Hematopoietic multipotent progenitor cell treated with erythropoietin and hydrocortisone succinate and interleukin-3 and kit ligand, for 15 days (in vitro differentiated cells): ENCODE measurements at regions not wholly inside any gene's neighbourhood (a gene's known extent, or its start where the extent isn't known, plus 50 kb on each side); places are given as distances from the start of the nearest gene placed in this dataset.

ENCODE experiments used
- DNase-seq: peaks from one replicate; pipeline ENCODE4 v3.0.0-alpha.2; 2015; ENCODE audit warnings: low spot score

DNA sequence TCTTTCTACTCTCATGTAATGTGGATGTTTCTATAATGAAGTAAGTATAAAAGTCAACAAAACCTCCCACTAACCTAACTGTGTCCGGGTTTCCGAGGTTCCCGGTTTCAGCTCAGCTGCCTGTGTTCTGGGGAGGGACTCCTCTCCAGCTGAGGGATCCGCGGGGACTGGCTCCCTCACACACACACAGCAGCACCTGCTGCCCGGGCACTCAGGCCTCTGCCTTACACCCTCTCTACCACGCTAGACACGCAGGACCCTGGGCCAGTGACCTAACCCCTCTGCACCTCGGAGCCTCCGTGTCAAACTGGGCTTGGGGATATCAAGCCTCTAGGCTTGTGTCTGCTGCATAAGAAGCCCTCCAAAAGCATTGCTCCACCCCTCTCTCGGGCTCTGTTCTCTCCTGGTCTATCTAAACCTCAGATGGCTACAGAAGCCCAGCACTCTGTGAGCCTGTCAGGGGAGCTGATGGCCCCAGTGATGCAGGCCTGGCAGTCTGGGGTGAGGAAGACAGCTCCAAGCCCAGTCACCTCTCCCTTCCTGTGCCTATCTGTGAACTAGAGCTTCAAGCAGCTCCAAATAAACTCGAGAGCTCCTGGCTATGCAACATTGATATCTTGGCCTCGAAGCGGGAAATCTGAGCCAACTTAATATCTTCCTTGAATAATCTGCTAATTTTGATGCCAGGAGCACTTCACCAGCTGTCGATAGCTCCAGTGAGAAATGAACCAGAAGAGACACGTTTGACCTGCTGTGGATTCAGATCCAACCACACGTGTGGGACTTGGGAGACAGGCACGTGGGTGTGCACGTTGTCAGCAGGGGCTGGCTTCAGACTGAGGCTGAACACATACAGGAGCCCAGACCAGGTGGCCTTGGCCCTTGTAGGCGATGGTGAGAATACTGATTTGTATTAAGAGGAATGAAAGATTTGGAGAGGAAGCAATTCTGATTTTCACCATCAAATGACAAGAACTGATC is 232.7 kb upstream of the B3GAT1 start:
- DNase-seq: no peak

GRCh38 chr11:134643115-134644012 is 231.3 kb upstream of the B3GAT1 start:
- no peak for DNase-seq

DNA sequence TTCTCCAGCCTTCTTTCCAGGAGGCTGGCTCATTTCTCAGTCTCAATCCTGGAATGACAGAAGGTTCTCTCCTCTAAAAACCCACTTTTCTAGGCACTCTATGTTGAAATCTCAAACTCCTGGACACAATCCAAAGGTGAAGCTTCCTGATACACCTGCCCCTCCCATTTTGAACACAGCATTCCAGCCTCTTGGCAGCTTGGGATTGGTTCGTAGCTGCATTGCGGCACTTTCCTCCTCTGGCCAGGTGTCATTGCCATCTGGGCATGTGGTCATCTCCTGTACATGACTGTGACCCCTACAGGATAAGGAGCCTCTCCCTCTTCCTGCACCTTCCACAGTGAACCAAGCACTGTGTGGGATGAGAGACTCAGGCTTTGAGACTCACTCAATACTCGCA is 230.2 kb upstream of the B3GAT1 start:
- no peak for DNase-seq

- DNase-seq: no peak
These were observed 229.2 kb upstream of the B3GAT1 start for GRCh38 chr11:134640971-134641968.

DNA sequence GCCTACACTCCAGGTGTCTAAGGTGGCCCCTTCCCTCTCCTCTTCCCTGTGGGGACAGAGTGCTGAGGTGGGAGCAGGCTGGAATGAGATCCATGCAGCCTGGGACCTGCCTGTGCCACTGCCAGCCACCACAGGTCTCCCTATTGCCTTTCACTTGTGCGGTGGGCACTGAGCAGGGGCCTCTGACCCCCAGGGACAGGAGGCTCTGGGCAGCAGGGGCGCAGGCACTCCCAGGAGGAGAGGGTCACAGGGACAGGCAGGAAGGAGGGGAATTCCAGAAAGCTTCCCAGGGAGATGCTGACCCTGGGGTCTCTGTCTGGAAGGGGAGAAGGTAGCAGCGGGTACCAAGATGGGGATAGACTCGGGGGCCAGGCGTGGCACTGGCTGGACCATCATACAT is 228.5 kb upstream of the B3GAT1 start:
- no peak for DNase-seq

DNA sequence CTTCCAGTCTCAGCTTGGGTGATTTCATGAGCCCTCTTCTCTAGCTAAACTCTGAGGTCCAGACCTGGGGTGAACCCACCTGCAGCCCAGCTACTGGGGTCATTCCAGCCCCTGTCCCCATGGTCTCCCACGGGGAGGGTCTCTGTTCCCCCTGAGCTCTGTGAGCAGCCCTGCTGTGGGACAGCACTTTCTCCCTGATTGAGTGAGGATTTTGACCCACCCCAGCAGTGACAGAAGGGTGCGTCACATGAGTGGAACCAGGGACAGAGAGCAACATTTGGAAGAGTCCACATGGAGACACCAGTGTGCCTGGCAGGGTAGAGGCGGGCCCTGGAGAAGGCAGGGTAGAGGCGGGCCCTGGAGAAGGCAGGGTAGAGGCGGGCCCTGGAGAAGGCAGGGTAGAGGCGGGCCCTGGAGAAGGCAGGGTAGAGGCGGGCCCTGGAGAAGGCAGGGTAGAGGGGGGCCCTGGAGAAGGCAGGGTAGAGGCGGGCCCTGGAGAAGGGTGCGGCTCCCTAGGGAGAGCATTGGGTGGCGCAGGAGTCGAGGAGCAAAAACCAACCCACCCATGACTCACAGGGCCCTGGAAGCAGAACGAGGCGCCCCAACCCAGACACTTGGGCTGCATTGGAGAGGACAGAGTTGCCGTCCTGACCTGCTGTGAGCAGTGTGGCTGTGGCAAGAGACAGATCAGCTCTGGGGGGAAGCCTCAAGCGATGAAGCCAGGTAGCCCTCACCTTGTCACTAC is 227.7 kb upstream of the B3GAT1 start:
- DNase-seq: no peak

GRCh38 chr11:134638796-134639430 is 226.9 kb upstream of the B3GAT1 start:
- no peak for DNase-seq

- DNase-seq: no peak
These were observed 225.3 kb upstream of the B3GAT1 start for GRCh38 chr11:134637091-134638015.

- DNase-seq: no peak
These were observed 224.0 kb upstream of the B3GAT1 start for GRCh38 chr11:134636071-134636470.

DNA sequence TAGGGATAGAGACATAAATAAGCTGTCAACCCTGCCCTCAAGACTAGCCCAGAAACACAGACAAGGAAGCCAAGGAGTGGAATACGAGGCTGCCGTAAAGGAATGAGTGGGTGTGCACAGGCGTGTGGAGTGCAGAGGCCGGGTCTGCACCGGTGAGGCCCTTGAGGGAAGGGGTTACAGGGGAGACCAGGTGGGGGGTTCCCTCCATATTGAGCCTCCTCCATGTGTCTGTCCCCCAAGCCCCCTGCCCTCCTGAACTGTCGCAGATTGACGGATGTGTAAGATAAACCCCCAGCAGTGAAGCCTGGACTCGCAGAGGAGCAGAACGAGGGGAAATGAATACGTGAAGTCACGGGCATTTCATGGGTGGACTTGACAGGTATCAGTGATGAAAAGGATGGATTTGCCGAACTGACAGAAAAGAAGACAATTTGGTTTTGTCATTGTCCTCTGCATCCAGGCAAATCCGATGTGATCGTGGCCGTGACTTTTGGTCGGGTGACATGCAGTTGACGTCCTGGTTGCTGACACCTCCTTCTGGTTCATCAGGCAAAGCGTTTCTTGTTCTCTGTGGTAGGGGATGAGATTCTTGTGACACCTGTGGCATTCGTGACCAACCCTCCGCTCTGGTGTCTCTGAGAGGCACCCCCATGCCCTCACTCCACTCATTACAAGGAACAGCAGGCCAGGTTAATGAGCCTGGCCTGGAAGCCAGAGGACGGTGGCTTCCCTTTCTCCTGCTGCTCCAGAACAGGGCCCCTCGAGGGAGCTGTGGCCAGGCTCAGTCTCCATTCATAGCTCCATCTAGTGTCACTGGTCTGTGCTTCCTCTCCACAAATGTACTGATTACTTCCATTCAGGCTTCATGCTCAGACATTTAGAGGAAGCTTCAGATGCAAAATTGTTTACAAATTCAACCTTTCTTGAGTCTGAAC is 223.1 kb upstream of the B3GAT1 start:
- DNase-seq: no peak

DNA sequence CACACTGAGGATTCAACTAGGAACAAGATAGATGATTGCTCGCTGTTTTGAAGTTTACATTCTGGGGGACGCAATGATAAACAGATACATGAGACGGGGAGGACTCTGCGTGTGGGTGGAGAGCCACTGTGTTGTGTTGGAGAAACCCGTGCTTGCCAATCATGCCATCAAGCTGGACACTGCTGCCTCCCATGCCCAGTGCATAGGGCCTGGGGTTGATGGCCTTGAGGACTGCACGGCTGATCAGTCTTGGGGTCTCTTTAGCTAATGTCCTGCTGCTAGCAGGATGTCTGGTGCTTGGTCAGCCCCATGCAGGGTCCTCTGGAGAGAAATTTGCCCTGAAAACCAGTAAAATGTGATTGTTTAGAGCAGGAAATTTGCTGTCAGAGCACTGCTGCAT is 221.2 kb upstream of the B3GAT1 start:
- no peak for DNase-seq

- DNase-seq: no peak
These were observed 220.5 kb upstream of the B3GAT1 start for GRCh38 chr11:134632347-134633119.

- no peak for DNase-seq
These were observed 218.8 kb upstream of the B3GAT1 start for GRCh38 chr11:134630861-134631260.

DNA sequence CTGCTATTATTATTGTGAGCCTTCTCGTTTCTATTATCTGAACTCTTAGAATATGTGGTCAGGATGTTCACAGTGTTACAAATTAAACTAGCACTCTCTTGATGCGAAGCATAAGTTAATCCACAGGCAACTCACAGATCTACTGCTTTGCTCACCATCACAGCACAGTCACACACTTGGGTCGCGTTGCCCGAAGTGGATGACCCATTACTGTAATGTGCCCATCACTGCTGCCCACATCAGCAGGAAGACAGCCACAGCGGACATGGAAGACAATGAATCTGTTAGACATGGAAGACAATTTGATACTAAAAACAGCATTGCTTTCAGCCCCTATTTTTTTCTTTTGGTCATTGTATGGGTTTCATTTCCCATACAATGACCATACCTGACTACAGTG is 216.4 kb upstream of the B3GAT1 start:
- no peak for DNase-seq

DNA sequence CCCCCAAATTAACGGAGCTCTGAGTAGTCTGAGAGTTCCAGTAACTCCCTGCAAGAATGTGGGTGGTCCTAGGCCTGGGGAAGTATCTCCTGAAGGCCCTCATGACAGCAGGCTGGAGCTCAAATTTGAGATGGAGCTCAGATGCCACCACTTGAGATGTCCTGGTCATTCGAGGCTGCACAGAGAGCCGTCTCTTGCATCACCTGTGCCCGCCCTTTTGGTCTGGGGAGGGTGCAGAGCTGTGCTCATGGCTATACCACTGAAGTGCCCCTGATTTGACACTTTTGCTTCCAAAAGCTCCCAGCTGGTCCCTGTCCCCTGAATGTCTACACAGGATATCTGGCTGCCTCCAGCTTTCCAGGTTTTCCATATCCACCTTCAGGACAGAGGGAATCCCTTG is 214.0 kb upstream of the B3GAT1 start:
- no peak for DNase-seq

DNA sequence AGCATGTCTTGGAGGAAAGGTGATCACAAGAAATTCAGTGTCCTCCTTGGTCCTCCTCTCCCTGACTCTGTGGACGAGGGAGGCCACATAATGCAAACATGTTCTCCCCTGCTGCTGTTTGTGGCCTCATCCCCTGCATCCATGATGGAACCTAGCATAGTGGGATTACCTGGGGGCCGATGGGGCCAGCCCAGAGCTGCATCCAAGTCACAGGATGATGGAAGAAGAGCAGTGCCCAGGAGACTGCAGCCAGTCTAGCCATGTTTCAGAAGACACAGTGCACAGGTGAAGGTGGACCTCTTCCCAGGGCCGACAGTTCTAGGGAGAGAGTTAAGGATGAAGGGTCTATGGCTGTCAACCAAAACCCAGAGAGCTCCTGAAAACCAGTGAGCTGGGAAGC is 213.6 kb upstream of the B3GAT1 start:
- no peak for DNase-seq

GRCh38 chr11:134625151-134625550 is 213.1 kb upstream of the B3GAT1 start:
- no peak for DNase-seq
